Esophagus squamous epithelium (tissue), 4 donors: ENCODE measurements at regions not wholly inside any gene's neighbourhood (a gene's known extent, or its start where the extent isn't known, plus 50 kb on each side); places are given as distances from the start of the nearest gene placed in this dataset.

Source experiments
- CTCF ChIP-seq, 6 experiments: fragments of 450-650 bp in 4 of 6; fragments of 200-600 bp in 2 of 6; sonication (generic) in 2 of 6; IDR thresholded peaks; one replicate each; pipeline ENCODE4 v1.5.1; 2016 to 2019; ENCODE audit warnings: antibody characterized with exemption in 6 of 6, mild to moderate bottlenecking in 4 of 6, moderate library complexity in 4 of 6
- POLR2A ChIP-seq, 4 donors: fragments of 450-650 bp; IDR thresholded peaks; one replicate each; pipeline ENCODE4 v1.6.1; 2017; ENCODE audit warnings: antibody characterized with exemption in 4 of 4, mild to moderate bottlenecking in 4 of 4, moderate library complexity in 3 of 4

- TF ChIP-seq POLR2A (IDR thresholded peaks at IDR 0.05) (no peak), CTCF (IDR thresholded peaks at IDR 0.05) (no peak)
These were observed 216.6 kb downstream of the KDR start for GRCh38 chr4:54908763-54909162.
